CD4-positive, alpha-beta T cell treated with Interleukin-6 at 100 ng/mL for 8 hours (primary cell): ENCODE measurements at regions not wholly inside any gene's neighbourhood (a gene's known extent, or its start where the extent isn't known, plus 50 kb on each side); places are given as distances from the start of the nearest gene placed in this dataset.
"Not testable (repeated sequence)": the region's sequence is repeated elsewhere in the genome, so short reads cannot be mapped to it uniquely, and the experiment has no call there.

Source experiments
- DNase-seq: peaks from one replicate; pipeline ENCODE4 v3.0.0-alpha.2; 2020; ENCODE audit warnings: mixed read lengths, low spot score

GRCh38 chr7:69248382-69248828 lies 349.9 kb upstream of the AUTS2 start:
- DNase-seq, result not testable (repeated sequence)

DNA sequence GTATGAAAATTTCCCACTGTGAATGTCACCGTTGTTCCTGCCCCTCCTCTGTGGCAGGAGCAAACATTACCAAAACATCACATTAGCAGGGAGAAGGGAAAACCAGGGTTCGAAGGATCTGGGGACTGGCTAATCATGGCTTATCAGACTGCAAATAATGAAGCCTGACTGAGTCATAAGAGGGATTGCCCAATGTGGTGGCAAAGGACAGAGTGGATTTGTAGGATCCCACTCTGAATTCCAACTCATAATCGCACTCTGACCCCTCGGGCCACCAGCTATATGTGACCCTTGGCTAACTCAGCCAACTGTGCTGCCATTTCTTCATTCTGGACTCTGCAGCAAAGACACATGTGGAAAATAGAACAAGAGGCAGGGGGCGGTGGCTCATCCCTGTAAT lies 347.3 kb upstream of the AUTS2 start:
- DNase-seq, result no peak

DNA sequence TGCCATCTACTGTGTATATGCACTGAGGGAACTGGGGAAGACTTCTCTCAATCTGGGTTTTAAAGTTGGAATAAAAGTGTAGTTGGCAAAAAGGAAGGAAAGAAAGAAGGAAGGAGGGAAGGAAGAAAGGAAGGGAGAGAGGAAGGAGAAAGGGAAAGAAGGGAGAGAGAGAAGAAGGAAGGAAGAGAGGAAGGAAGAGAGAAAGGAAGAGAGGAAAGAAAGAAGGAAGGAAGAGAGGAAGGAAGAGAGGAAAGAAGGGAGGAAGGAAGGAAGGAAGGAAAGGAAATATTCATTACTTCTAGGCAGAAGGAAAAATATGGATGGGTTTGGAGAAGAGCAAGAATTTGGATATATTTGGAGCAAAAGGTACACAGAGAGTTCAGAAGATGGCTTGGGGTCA lies 343.6 kb upstream of the AUTS2 start:
- no peak for DNase-seq

DNA sequence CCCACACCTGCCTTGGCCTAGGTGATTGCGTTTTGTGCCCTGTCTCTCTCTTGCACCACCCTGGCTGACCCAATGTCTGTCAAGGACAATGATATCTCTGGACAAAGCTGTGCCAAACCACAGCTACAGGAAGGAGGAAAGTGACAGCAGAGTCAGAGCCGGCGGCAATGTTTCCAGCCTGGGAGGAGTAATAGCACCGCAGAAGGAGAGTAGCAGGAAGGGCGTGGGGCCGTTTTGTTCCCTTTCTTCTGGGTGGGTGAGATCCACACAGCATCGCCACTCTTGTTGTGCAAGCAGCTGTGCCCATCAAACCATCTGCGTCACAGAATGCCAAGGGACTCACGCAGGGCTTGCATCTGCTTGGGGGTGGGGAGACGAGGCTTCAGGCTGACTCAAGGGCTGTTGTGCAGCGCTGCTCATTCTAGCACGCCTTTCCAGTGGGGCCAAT lies 341.6 kb upstream of the AUTS2 start:
- DNase-seq, result no peak

DNA sequence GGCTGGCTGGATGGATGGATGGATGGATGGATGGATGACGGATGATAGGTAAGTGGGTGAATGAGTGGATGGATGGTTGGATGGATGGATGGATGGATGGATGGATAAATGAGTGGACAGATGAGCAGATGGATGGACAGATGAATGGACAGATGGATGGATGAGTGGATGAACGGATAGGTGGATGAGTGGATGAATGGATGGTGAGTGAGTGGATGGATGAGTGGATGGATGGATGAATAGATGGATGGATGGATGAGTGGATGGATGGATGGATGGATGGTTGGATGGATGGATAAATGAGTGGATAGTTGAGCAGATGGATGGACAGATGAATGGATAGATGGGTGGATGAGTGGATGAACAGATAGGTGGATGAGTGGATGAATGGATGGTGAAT lies 340.7 kb upstream of the AUTS2 start:
- DNase-seq, result no peak

GRCh38 chr7:69259445-69259844 lies 338.8 kb upstream of the AUTS2 start:
- no peak for DNase-seq

DNA sequence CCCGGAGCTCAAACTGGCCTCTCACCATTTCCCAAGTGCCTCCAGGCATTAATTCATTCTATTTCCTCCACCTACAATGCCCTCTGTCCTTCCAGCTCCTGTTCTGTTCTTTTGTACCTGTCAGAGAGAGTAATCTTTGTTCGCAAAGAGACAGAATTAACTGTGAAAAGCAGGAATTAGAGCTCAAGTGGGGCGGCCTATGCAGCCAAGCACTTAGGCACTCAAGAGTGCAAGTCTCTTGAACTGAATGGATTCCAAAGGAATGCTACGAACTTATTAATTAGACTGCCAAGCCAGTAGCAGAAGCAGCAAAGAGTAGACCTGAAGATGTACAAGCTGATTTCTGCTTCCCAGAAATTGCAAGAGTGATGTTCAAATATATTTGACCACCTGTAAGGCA lies 338.3 kb upstream of the AUTS2 start:
- no peak for DNase-seq

DNA sequence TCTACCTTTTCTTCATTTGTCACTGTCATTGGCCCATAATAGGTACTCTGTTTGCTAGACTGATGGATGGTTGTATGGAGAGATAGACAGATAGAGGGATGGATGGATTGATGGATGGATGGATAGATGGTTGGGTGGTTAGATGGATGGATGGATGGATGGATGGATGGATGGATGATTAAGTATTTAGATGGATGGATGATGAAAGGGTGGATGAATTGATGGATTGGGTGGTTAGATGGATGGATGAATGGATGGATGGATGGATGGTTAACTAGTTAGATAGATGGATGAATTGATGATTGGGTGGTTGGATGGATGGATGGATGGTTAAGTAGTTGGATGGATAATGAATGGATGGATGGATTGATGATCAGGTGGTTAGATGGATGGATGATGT lies 334.7 kb upstream of the AUTS2 start:
- no peak for DNase-seq

DNA sequence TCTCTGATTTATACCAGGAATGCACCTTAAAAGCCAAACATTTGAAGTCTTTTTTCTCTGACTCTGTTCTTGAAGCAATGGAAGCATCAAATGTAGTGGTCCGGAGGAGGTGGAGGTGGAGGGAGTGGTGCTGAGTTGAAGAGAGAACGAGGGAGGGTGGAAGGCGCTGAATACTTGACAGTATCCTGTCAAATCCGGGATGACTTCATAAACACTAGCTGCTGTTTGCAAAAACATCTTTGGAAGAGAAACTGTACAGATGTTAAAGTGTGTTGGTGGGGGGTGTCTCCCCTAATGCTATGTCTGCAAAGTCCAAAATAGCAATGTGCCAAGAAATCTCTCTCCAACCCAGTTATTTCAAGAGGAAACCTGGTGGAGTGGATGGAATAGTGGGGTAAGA lies 328.5 kb upstream of the AUTS2 start:
- DNase-seq, result no peak

DNA sequence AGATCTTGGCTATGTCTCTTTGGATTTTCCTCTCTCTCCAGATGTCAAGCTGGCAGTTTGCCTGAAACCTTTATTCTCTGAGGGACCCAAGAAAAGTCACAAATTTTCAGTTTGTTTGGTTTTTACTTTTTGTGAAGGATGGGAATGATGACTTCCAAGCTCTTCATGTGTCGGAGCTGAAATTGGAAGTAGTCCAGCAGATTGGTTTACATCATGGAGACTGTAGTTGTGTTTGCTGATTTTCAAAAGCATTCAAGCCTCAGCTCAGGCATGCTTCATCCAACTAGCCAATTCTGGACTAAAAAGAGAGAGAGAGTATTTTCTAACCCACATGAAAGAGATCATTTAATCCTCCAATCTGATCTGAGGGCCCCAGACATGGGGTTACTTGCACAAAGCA lies 326.2 kb upstream of the AUTS2 start:
- DNase-seq, result no peak

DNA sequence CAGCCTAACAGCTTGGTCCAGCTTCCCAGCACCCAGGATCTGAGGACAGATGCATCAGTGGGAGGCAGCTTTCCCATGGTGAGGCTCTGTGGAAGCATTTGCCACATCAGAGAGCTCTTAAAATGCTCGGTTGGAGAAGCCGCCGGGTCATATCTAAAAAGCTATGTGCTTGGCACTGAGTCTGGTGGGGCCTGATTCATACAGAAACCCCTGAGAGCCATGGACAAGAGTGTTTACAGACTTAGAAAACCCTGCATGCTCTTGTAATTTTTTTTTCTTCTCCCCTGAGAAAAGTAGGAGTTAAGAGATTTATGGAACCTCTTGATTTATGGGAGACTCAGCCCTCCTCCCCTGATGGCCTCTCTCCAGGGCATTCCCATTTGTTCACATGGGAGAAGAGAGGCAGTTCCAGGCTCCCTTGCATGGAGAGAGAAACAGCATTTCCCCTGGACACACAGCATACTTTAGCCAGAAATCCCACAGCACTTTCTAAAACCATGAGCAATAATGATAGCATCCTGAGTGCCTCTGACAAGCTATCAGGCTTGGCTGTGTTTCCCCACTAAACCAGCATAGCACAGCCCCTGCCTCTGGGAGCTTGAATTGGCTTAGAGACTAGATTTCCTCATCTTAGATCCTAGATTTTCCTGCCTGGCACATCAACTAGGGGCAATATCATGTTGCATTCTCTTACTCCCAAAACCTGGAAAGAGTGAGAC lies 322.1 kb upstream of the AUTS2 start:
- no peak for DNase-seq

DNA sequence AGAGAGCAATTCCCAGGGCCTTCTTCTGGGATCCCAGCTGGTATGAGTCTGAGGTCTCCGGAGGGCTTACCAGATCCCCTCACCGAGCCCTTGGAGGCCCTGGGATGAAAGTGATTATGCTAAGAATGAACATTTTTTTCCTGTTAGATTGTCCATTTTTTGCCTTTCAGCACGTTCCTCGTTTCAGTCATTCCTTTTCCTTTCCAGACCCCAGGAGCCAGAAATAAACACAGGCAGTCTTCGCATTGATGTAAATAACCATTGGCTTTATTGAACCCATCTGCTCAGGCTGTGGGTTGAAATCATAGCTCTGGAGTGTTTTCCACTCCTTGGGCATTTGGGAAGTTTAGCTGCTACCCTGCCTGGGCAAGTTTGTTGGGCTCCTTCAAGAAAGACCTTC lies 320.9 kb upstream of the AUTS2 start:
- no peak for DNase-seq

DNA sequence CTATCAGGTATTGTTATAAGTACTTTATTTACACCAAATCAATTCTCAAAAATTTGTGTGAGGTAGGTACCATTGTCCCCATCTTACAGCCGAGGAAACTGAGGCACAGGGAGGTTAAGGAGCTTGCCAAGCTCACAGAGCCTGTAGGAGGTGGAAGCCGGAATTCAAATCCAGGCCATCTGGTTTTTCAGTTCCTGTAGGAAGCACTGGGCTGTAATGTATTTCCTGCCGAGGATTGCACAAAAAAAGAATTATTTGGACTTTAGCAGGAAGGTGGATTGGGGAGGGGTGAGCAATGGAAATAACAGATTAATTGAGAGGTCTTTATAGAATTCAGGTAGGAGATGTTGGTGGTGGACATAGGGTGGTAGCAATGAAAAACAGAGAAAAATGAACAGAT lies 315.3 kb upstream of the AUTS2 start:
- no peak for DNase-seq

DNA sequence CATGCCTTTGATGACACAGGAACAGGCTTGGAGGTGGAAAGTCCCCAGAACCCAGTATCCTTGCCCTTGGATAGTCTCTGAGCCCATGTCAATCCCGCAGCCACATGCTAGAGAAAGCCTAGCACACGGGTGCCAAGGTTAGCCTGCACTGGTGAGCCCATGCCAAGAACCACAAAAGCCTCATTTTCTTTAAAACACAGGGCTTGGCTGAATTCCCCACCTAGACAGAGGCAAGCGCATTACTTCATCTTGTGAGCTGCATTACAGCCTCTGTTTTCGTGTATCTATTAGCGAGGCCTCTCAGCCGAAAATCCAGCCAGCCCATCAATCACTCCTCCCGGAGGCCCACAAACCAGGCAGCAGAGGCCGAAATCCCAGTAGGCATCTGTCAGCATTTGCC lies 314.9 kb upstream of the AUTS2 start:
- DNase-seq, result no peak

DNA sequence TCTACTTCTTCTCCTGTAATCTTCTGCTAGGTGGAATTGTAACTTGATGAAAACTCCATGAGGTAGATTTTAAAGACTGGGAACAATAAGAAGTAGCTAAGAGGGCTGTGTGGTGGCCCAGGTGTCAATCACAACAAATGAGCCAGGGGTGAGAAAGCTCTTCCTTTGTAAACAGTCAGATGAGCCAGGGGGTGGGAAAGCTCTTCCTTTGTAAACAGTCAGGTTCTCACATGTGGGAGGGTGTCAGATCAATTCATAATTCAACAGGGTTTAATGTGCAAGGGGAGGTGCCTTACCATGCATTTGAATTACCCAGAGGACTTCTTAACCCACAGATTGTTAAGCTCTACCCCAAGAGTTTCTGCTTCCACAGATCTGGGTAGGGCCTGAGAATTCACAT lies 312.4 kb upstream of the AUTS2 start:
- DNase-seq, result no peak

DNA sequence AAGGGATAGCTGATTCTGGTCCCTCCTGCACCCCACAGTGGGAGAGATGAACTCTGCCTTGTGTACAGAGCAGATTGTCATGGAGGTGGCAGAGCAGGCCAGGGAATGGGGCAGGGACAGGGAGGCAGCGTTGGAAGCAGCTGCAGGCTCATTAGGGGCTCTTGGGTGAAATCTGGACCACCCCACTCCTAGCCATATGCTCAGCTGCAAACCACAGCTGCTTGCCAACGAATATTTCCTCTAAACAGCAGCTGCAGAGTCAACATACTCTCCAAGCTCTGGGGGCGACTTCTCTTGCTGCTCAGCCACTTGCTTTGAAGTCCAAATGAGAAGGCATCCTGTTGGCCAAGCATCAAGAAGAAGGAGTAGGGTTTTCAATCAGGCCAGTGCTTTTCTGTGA lies 302.3 kb upstream of the AUTS2 start:
- DNase-seq, result no peak

DNA sequence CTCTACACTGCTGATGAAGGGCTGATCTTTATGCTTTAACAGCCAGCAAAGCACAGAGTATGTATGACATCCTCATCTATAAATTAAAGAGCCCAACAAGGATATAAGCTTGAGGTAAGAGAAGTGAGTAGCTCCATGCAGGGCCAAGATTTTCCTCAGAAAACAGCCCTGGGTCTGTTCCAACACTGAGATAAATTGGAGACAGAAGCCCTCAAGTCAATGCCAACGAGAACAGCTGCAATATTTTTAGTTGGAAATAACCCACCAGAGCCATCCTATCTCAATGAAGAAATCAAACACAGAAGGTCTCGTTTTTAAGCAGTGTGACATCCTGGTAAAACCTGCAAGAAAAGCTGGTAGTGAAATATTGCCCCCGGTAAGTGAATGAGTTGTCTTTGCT lies 297.0 kb upstream of the AUTS2 start:
- no peak for DNase-seq

- no peak for DNase-seq
These were observed 288.7 kb upstream of the AUTS2 start for GRCh38 chr7:69309601-69310000.

- no peak for DNase-seq
These were observed 286.8 kb upstream of the AUTS2 start for GRCh38 chr7:69311489-69311888.

DNA sequence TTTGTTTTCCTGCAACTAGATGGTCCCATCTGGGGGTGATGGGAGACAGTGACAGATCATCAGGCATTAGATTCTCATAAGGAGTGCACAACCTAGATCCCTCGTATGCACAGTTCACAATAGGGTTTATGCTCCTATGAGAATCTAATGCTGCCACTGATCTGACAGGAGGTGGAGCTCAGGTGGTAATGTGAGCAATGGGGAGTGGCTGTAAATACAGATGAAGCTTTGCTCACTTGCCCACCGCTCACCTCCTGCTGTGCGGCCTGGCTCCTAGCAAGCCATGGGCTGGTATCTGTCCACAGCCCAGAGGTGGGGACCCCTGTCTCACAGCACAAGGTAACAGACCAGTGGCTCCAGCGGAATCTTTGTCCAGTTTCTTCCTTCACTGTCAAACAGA lies 284.4 kb upstream of the AUTS2 start:
- not testable (repeated sequence) for DNase-seq

GRCh38 chr7:69318794-69319193 lies 279.5 kb upstream of the AUTS2 start:
- no peak for DNase-seq

- no peak for DNase-seq
These were observed 269.8 kb upstream of the AUTS2 start for GRCh38 chr7:69328516-69328915.

GRCh38 chr7:69334701-69335100 lies 263.6 kb upstream of the AUTS2 start:
- DNase-seq, result no peak

- DNase-seq, result no peak
These were observed 262.9 kb upstream of the AUTS2 start for GRCh38 chr7:69335331-69335730.

GRCh38 chr7:69336976-69337375 lies 261.3 kb upstream of the AUTS2 start:
- DNase-seq, result no peak
